Endothelial cell of umbilical vein (primary cell): ENCODE measurements at regions not wholly inside any gene's neighbourhood (a gene's known extent, or its start where the extent isn't known, plus 50 kb on each side); places are given as distances from the start of the nearest gene placed in this dataset.

Experiments used
- CTCF ChIP-seq, 2 donors: IDR thresholded peaks; 1 replicate in 1 of 2; 2 replicates in 1 of 2; pipeline ENCODE4 v1.5.1; 2011; ENCODE audit warnings: low read length in 2 of 2, mild to moderate bottlenecking in 2 of 2, moderate library complexity in 2 of 2, control low read depth in 1 of 2, inconsistent platforms in 1 of 2, low read depth in 1 of 2; ENCODE audit not compliant: insufficient read depth in 1 of 2; ENCODE audit errors: extremely low read depth in 1 of 2
- EZH2 ChIP-seq: IDR thresholded peaks from 2 replicates; pipeline ENCODE4 v1.6.1; 2012; ENCODE audit warnings: borderline replicate concordance, low read depth, mild to moderate bottlenecking, moderate library complexity, low read length, inconsistent platforms; ENCODE audit not compliant: severe bottlenecking
- FOS ChIP-seq: IDR thresholded peaks from 2 replicates; pipeline ENCODE4 v1.6.1; 2011; ENCODE audit warnings: mild to moderate bottlenecking, low read length, moderate library complexity, borderline replicate concordance; ENCODE audit not compliant: insufficient read depth
- GATA2 ChIP-seq: IDR thresholded peaks from 2 replicates; pipeline ENCODE4 v1.7.0; 2011; ENCODE audit warnings: low read depth, mild to moderate bottlenecking, moderate library complexity, mixed read lengths, low read length; ENCODE audit not compliant: insufficient read length, insufficient read depth
- JUN ChIP-seq: IDR thresholded peaks from 2 replicates; pipeline ENCODE4 v1.6.1; 2011; ENCODE audit warnings: borderline replicate concordance, low read depth; ENCODE audit not compliant: insufficient read length, insufficient read depth
- MAX ChIP-seq: IDR thresholded peaks from 2 replicates; pipeline ENCODE4 v1.6.1; 2011; ENCODE audit not compliant: insufficient read depth, insufficient read length
- MYC ChIP-seq: IDR thresholded peaks from one replicate; pipeline ENCODE4 v1.6.1; 2011; ENCODE audit warnings: mild to moderate bottlenecking, low read depth, low read length
- POLR2A ChIP-seq: IDR thresholded peaks from 2 replicates; pipeline ENCODE4 v1.6.1; 2012; ENCODE audit warnings: low read depth, mild to moderate bottlenecking, control low read depth, low read length
- POLR2AphosphoS5 ChIP-seq: IDR thresholded peaks from 2 replicates; pipeline ENCODE4 v1.6.1; 2012; ENCODE audit warnings: low read depth, mild to moderate bottlenecking, control low read depth, low read length, moderate library complexity; ENCODE audit not compliant: insufficient read depth

GRCh38 chr2:220539481-220539880 lies 912.1 kb downstream of the SLC4A3 start:
- no peak for TF ChIP-seq CTCF (IDR thresholded peaks at IDR 0.05; ENCODE audit: extremely low read depth in 1 of 2, insufficient read depth in 1 of 2, low read depth in 1 of 2, low read length in 2 of 2)
- no peak for TF ChIP-seq POLR2AphosphoS5
- no peak for TF ChIP-seq POLR2A
- TF ChIP-seq EZH2 = no peak
- TF ChIP-seq FOS = no peak
- no peak for TF ChIP-seq GATA2
- no peak for TF ChIP-seq MAX
- TF ChIP-seq JUN = no peak
- TF ChIP-seq MYC = no peak
